ENCODE measurements at regions not wholly inside any gene's neighbourhood (a gene's known extent, or its start where the extent isn't known, plus 50 kb on each side); places are given as distances from the start of the nearest gene placed in this dataset.

DNA sequence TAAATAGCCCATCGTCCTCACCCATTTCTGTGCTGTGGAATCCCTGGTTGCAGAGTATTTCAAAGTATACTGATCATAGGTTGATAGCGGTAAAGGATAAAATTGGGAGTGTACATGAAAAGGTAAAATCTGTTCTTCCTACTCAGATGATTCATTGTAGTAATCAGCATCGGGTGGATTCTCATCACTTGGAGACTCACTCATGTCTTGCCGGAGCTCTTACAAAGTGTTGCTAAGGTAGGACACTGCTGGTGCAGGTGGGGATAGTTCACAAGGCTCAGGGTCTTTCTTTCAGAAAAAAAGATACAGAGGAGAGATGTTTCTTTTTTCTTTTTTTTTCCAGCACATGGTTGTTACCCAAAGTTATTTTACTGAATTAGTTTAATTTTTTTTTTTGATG, 84.8 kb downstream of the MTNR1B start:
- H3K79me2 ChIP-seq (ENCODE audit: insufficient read depth): no peaks in the 10 kb centered on the region
- 74% methylated on average over 4 of the region's 4 CpGs for WGBS (ENCODE audit: low lambda C conversion rate)
- peaks cover 23% of the 10 kb centered on the region for H3F3A ChIP-seq (replicated peaks; ENCODE audit: insufficient read depth)
- no peaks in the 10 kb centered on the region for H3K36me3 ChIP-seq (replicated peaks in 1 of 2; ENCODE audit: control insufficient read depth in 1 of 2, insufficient read depth in 2 of 2, low read length in 1 of 2)
- H4K20me1 ChIP-seq (ENCODE audit: insufficient read depth): no peaks in the 10 kb centered on the region
- ChIA-PET CTCF (interaction anchor here (0.9 to 1.4 kb wide), 2 partner anchors 10 to 13 kb away, joined by 3 to 4 read pairs; no protein-coding TSS in a partner anchor), POLR2A (no interaction called here)
- H2AFZ ChIP-seq (ENCODE audit: low read depth): no peak overlapping the region
- TF ChIP-seq, protein P1, sequence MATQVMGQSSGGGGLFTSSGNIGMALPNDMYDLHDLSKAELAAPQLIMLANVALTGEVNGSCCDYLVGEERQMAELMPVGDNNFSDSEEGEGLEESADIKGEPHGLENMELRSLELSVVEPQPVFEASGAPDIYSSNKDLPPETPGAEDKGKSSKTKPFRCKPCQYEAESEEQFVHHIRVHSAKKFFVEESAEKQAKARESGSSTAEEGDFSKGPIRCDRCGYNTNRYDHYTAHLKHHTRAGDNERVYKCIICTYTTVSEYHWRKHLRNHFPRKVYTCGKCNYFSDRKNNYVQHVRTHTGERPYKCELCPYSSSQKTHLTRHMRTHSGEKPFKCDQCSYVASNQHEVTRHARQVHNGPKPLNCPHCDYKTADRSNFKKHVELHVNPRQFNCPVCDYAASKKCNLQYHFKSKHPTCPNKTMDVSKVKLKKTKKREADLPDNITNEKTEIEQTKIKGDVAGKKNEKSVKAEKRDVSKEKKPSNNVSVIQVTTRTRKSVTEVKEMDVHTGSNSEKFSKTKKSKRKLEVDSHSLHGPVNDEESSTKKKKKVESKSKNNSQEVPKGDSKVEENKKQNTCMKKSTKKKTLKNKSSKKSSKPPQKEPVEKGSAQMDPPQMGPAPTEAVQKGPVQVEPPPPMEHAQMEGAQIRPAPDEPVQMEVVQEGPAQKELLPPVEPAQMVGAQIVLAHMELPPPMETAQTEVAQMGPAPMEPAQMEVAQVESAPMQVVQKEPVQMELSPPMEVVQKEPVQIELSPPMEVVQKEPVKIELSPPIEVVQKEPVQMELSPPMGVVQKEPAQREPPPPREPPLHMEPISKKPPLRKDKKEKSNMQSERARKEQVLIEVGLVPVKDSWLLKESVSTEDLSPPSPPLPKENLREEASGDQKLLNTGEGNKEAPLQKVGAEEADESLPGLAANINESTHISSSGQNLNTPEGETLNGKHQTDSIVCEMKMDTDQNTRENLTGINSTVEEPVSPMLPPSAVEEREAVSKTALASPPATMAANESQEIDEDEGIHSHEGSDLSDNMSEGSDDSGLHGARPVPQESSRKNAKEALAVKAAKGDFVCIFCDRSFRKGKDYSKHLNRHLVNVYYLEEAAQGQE (IDR thresholded peaks at IDR 0.05; ENCODE audit: low read depth, low read length): no peak
- no peak for TF ChIP-seq RCOR1 (IDR thresholded peaks at IDR 0.05; ENCODE audit: low read length)
- no peak for TF ChIP-seq SMC3 (IDR thresholded peaks at IDR 0.05; ENCODE audit: low read depth, low read length)
- no peak for TF ChIP-seq NFIC (IDR thresholded peaks at IDR 0.05; ENCODE audit: borderline replicate concordance)
- TF ChIP-seq RFX5 (IDR thresholded peaks at IDR 0.05; ENCODE audit: low read length): no peak
- TF ChIP-seq, protein P2, sequence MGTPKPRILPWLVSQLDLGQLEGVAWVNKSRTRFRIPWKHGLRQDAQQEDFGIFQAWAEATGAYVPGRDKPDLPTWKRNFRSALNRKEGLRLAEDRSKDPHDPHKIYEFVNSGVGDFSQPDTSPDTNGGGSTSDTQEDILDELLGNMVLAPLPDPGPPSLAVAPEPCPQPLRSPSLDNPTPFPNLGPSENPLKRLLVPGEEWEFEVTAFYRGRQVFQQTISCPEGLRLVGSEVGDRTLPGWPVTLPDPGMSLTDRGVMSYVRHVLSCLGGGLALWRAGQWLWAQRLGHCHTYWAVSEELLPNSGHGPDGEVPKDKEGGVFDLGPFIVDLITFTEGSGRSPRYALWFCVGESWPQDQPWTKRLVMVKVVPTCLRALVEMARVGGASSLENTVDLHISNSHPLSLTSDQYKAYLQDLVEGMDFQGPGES (IDR thresholded peaks at IDR 0.05; ENCODE audit: low read depth, low read length): no peak
- no peak for TF ChIP-seq RAD21 (IDR thresholded peaks at IDR 0.05; ENCODE audit: low read length)
- TF ChIP-seq MEF2A (IDR thresholded peaks at IDR 0.05; ENCODE audit: borderline replicate concordance, low read depth): no peak
- TF ChIP-seq, protein P3, sequence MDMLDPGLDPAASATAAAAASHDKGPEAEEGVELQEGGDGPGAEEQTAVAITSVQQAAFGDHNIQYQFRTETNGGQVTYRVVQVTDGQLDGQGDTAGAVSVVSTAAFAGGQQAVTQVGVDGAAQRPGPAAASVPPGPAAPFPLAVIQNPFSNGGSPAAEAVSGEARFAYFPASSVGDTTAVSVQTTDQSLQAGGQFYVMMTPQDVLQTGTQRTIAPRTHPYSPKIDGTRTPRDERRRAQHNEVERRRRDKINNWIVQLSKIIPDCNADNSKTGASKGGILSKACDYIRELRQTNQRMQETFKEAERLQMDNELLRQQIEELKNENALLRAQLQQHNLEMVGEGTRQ (IDR thresholded peaks at IDR 0.05; ENCODE audit: borderline replicate concordance, low read depth, low read length): no peak
- no peak for TF ChIP-seq RXRA (IDR thresholded peaks at IDR 0.05; ENCODE audit: borderline replicate concordance, low read depth)
- TF ChIP-seq, protein P4, sequence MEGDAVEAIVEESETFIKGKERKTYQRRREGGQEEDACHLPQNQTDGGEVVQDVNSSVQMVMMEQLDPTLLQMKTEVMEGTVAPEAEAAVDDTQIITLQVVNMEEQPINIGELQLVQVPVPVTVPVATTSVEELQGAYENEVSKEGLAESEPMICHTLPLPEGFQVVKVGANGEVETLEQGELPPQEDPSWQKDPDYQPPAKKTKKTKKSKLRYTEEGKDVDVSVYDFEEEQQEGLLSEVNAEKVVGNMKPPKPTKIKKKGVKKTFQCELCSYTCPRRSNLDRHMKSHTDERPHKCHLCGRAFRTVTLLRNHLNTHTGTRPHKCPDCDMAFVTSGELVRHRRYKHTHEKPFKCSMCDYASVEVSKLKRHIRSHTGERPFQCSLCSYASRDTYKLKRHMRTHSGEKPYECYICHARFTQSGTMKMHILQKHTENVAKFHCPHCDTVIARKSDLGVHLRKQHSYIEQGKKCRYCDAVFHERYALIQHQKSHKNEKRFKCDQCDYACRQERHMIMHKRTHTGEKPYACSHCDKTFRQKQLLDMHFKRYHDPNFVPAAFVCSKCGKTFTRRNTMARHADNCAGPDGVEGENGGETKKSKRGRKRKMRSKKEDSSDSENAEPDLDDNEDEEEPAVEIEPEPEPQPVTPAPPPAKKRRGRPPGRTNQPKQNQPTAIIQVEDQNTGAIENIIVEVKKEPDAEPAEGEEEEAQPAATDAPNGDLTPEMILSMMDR (IDR thresholded peaks at IDR 0.05): no peak
- TF ChIP-seq, protein P5, sequence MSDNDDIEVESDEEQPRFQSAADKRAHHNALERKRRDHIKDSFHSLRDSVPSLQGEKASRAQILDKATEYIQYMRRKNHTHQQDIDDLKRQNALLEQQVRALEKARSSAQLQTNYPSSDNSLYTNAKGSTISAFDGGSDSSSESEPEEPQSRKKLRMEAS (IDR thresholded peaks at IDR 0.05; ENCODE audit: low read depth): no peak
- TF ChIP-seq CHD2 (IDR thresholded peaks at IDR 0.05; ENCODE audit: low read length, partially characterized antibody): no peak
- TF ChIP-seq FOXM1 (IDR thresholded peaks at IDR 0.05; ENCODE audit: low read depth): no peak
- no peak for TF ChIP-seq FOXJ3 (CRISPR knock-in tag; IDR thresholded peaks at IDR 0.05)
- TF ChIP-seq TAF1 (IDR thresholded peaks at IDR 0.05; ENCODE audit: borderline replicate concordance, low read depth, low read length): no peak
- TF ChIP-seq MXI1 (IDR thresholded peaks at IDR 0.05; ENCODE audit: low read depth, low read length): no peak
- TF ChIP-seq TCF12 (IDR thresholded peaks at IDR 0.05): no peak
- no peak for TF ChIP-seq EP300 (IDR thresholded peaks at IDR 0.05; ENCODE audit: borderline replicate concordance in 1 of 2, low read depth in 1 of 2, low read length in 1 of 2)
- H3K4me3 ChIP-seq (ENCODE audit: low read depth in 2 of 2, low read length in 1 of 2): no peak overlapping the region
- no peak for DNase-seq
- H3K4me1 ChIP-seq (ENCODE audit: control insufficient read depth in 1 of 2, insufficient read depth in 2 of 2, low read depth in 1 of 2, low read length in 1 of 2): peaks cover 0 to 11% of the 10 kb centered on the region in 2 experiments; a peak in 3 of 4 replicates
- H3K4me2 ChIP-seq: no peak overlapping the region
- H3K9me3 ChIP-seq: no peaks in the 10 kb centered on the region
- no peak overlapping the region for H3K9ac ChIP-seq
- H3K27me3 ChIP-seq (ENCODE audit: insufficient read depth): no peaks in the 10 kb centered on the region
- H3K9me2 ChIP-seq: no peaks in the 10 kb centered on the region
- peak overlapping the region in 1 of 2 experiments; percentile 81; a peak in 2 of 4 replicates for H3K27ac ChIP-seq (ENCODE audit: low read depth in 2 of 2, low read length in 1 of 2)

Measured in SK-N-SH (cell line).